ENCODE measurements at regions not wholly inside any gene's neighbourhood (a gene's known extent, or its start where the extent isn't known, plus 50 kb on each side); places are given as distances from the start of the nearest gene placed in this dataset.

GRCh38 chr20:51267679-51268078 lies 244.8 kb upstream of the KCNG1 start:
- no peak overlapping the region for H3K9ac ChIP-seq (ENCODE audit: low read length in 2 of 2)
- H3K27ac ChIP-seq (ENCODE audit: low read length): no peak overlapping the region
- H3K36me3 ChIP-seq (ENCODE audit: control insufficient read depth in 2 of 2, insufficient read depth in 2 of 2, low read length in 2 of 2): no peaks in the 10 kb centered on the region
- H3K9me3 ChIP-seq (ENCODE audit: control insufficient read depth in 2 of 2, low read length in 2 of 2): peaks cover 4 to 15% of the 10 kb centered on the region in 2 donors
- H3K27me3 ChIP-seq (ENCODE audit: control insufficient read depth in 1 of 2, insufficient read depth in 2 of 2, low read length in 2 of 2): no peaks in the 10 kb centered on the region
- no peak overlapping the region for H3K4me3 ChIP-seq (ENCODE audit: low read length in 2 of 2)
- H3K4me1 ChIP-seq (ENCODE audit: control insufficient read depth, insufficient read depth, low read length): peaks cover 5% of the 10 kb centered on the region

DNA sequence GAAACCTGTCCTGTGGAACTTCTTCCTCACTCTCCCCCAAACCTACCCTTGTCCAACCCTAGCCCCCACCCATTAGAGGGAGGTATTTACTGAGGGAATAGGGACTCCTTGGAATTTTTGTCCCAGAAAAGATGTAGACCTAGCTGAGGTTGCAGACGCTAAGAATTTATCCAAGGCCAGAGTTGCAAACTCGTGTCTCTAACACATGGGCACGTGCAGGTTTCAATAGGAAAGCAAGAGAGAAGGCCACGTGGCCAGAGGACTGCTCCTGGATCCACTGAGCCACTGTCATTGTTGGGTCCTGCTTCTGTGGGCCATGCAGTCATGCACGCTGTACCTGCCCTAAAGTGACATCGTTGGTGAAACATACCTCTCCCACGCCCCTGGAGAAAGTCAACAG lies 243.4 kb upstream of the KCNG1 start:
- Histone ChIP-seq H3K27ac (ENCODE audit: low read length) (no peak overlapping the region), H3K9me3 (ENCODE audit: control insufficient read depth in 2 of 2, low read length in 2 of 2) (peaks cover 0 to 15% of the 10 kb centered on the region in 2 donors), H3K9ac (ENCODE audit: low read length in 2 of 2) (no peak overlapping the region), H3K4me1 (ENCODE audit: control insufficient read depth, insufficient read depth, low read length) (no peaks in the 10 kb centered on the region), H3K27me3 (ENCODE audit: control insufficient read depth in 1 of 2, insufficient read depth in 2 of 2, low read length in 2 of 2) (no peaks in the 10 kb centered on the region), H3K4me3 (ENCODE audit: low read length in 2 of 2) (no peak overlapping the region), H3K36me3 (ENCODE audit: control insufficient read depth in 2 of 2, insufficient read depth in 2 of 2, low read length in 2 of 2) (no peaks in the 10 kb centered on the region)

DNA sequence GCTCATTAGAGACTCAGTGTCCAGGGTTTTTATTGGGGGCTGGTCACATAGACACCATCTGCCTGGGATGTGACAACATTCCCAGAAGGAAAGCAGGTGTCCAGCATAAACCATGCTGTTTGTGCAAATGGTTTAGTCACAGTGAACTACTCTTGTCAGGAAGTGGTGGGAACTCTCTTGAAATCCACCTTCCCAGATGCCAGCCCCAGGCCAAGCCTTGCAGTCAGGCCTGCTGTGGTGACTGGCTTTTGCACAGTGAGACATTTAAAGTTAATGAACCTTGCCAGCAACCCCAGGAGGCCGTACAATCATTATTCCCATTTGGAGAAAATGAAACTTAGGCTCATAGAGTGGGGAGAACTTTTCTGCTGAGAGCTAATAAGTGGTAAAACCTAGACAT lies 242.5 kb upstream of the KCNG1 start:
- Histone ChIP-seq H3K27me3 (ENCODE audit: control insufficient read depth in 1 of 2, insufficient read depth in 2 of 2, low read length in 2 of 2) (peaks cover 0 to 4% of the 10 kb centered on the region in 2 donors), H3K9me3 (ENCODE audit: control insufficient read depth in 2 of 2, low read length in 2 of 2) (peaks cover 0 to 10% of the 10 kb centered on the region in 2 donors), H3K9ac (ENCODE audit: low read length in 2 of 2) (no peak overlapping the region), H3K4me3 (ENCODE audit: low read length in 2 of 2) (no peak overlapping the region), H3K4me1 (ENCODE audit: control insufficient read depth, insufficient read depth, low read length) (no peaks in the 10 kb centered on the region), H3K36me3 (ENCODE audit: control insufficient read depth in 2 of 2, insufficient read depth in 2 of 2, low read length in 2 of 2) (no peaks in the 10 kb centered on the region), H3K27ac (ENCODE audit: low read length) (no peak overlapping the region)

DNA sequence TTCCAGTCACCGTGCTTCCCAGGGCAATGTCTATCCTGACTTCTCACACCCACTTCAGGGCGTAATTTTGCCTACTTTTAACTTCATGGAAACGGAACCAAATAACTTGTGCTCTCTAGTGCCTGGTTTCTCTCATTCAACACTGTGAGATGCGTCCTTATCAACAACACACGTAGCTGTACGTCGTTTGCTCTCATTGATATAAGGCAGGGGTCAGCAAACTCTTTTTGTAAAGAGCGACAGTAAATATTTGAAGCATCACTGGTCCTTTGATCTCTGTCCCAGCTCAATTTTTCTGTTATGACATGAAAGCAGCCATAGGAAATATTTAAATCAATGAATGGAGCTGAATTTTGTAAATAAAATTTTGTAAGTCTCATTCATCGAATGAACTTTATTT lies 239.3 kb upstream of the KCNG1 start:
- H3K36me3 ChIP-seq (ENCODE audit: control insufficient read depth in 2 of 2, insufficient read depth in 2 of 2, low read length in 2 of 2): no peaks in the 10 kb centered on the region
- H3K4me3 ChIP-seq (ENCODE audit: low read length in 2 of 2): no peak overlapping the region
- H3K27ac ChIP-seq (ENCODE audit: low read length): no peak overlapping the region
- H3K4me1 ChIP-seq (ENCODE audit: control insufficient read depth, insufficient read depth, low read length): no peaks in the 10 kb centered on the region
- no peak overlapping the region for H3K9ac ChIP-seq (ENCODE audit: low read length in 2 of 2)
- peaks cover 0 to 6% of the 10 kb centered on the region in 2 donors for H3K9me3 ChIP-seq (ENCODE audit: control insufficient read depth in 2 of 2, low read length in 2 of 2)
- peaks cover 0 to 8% of the 10 kb centered on the region in 2 donors for H3K27me3 ChIP-seq (ENCODE audit: control insufficient read depth in 1 of 2, insufficient read depth in 2 of 2, low read length in 2 of 2)

- no peaks in the 10 kb centered on the region for H3K36me3 ChIP-seq (ENCODE audit: control insufficient read depth in 2 of 2, insufficient read depth in 2 of 2, low read length in 2 of 2)
- no peaks in the 10 kb centered on the region for H3K4me1 ChIP-seq (ENCODE audit: control insufficient read depth, insufficient read depth, low read length)
- peaks cover 0 to 11% of the 10 kb centered on the region in 2 donors for H3K27me3 ChIP-seq (ENCODE audit: control insufficient read depth in 1 of 2, insufficient read depth in 2 of 2, low read length in 2 of 2)
- H3K4me3 ChIP-seq (ENCODE audit: low read length in 2 of 2): no peak overlapping the region
- H3K27ac ChIP-seq (ENCODE audit: low read length): no peak overlapping the region
- no peaks in the 10 kb centered on the region for H3K9me3 ChIP-seq (ENCODE audit: control insufficient read depth in 2 of 2, low read length in 2 of 2)
- H3K9ac ChIP-seq (ENCODE audit: low read length in 2 of 2): no peak overlapping the region
Measured at GRCh38 chr20:51259455-51259854, 236.5 kb upstream of the KCNG1 start.

DNA sequence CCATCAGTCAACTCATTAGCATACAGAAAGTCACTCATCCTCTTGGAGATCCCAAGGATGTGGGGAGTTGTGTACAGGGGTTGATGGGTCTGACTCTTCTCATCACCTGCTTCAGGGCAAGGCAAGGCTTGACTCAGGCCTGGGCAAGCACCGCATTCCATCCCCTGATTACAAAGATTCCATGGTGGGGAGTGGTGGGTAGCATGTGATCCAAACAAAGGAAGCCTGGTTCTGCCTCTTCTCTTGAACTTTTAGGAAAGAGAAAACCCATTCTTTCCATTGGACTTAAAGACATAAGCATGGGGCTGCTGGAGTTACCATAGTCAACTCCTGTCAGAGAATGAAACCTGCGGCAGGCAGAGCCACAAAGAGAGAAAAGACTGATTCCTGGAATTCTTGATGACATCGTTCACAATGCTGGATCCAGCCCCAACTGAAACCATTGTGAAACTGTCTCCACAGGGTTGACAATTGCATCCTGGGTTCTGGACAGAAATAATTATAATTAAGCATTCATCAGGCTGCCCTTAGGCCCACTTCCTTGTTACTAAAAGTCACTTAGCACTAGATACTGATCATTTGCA lies 235.8 kb upstream of the KCNG1 start:
- Histone ChIP-seq H3K27me3 (ENCODE audit: control insufficient read depth in 1 of 2, insufficient read depth in 2 of 2, low read length in 2 of 2) (peaks cover 0 to 11% of the 10 kb centered on the region in 2 donors), H3K9ac (ENCODE audit: low read length in 2 of 2) (no peak overlapping the region), H3K4me3 (ENCODE audit: low read length in 2 of 2) (no peak overlapping the region), H3K36me3 (ENCODE audit: control insufficient read depth in 2 of 2, insufficient read depth in 2 of 2, low read length in 2 of 2) (no peaks in the 10 kb centered on the region), H3K27ac (ENCODE audit: low read length) (no peak overlapping the region), H3K4me1 (ENCODE audit: control insufficient read depth, insufficient read depth, low read length) (no peaks in the 10 kb centered on the region), H3K9me3 (ENCODE audit: control insufficient read depth in 2 of 2, low read length in 2 of 2) (no peaks in the 10 kb centered on the region)

GRCh38 chr20:51255417-51255816 lies 232.5 kb upstream of the KCNG1 start:
- Histone ChIP-seq H3K4me3 (ENCODE audit: low read length in 2 of 2) (no peak overlapping the region), H3K4me1 (ENCODE audit: control insufficient read depth, insufficient read depth, low read length) (no peaks in the 10 kb centered on the region), H3K36me3 (ENCODE audit: control insufficient read depth in 2 of 2, insufficient read depth in 2 of 2, low read length in 2 of 2) (no peaks in the 10 kb centered on the region), H3K27me3 (ENCODE audit: control insufficient read depth in 1 of 2, insufficient read depth in 2 of 2, low read length in 2 of 2) (peaks cover 0 to 7% of the 10 kb centered on the region in 2 donors), H3K9me3 (ENCODE audit: control insufficient read depth in 2 of 2, low read length in 2 of 2) (no peaks in the 10 kb centered on the region), H3K27ac (ENCODE audit: low read length) (no peak overlapping the region), H3K9ac (ENCODE audit: low read length in 2 of 2) (no peak overlapping the region)

GRCh38 chr20:51253280-51253679 lies 230.4 kb upstream of the KCNG1 start:
- H3K4me3 ChIP-seq (ENCODE audit: low read length in 2 of 2): no peak overlapping the region
- H3K9me3 ChIP-seq (ENCODE audit: control insufficient read depth in 2 of 2, low read length in 2 of 2): no peaks in the 10 kb centered on the region
- H3K4me1 ChIP-seq (ENCODE audit: control insufficient read depth, insufficient read depth, low read length): no peaks in the 10 kb centered on the region
- no peak overlapping the region for H3K9ac ChIP-seq (ENCODE audit: low read length in 2 of 2)
- H3K27ac ChIP-seq (ENCODE audit: low read length): no peak overlapping the region
- H3K36me3 ChIP-seq (ENCODE audit: control insufficient read depth in 2 of 2, insufficient read depth in 2 of 2, low read length in 2 of 2): no peaks in the 10 kb centered on the region
- H3K27me3 ChIP-seq (ENCODE audit: control insufficient read depth in 1 of 2, insufficient read depth in 2 of 2, low read length in 2 of 2): peaks cover 0 to 2% of the 10 kb centered on the region in 2 donors

- Histone ChIP-seq H3K36me3 (ENCODE audit: control insufficient read depth in 2 of 2, insufficient read depth in 2 of 2, low read length in 2 of 2) (no peaks in the 10 kb centered on the region), H3K9ac (ENCODE audit: low read length in 2 of 2) (no peak overlapping the region), H3K4me1 (ENCODE audit: control insufficient read depth, insufficient read depth, low read length) (no peaks in the 10 kb centered on the region), H3K27me3 (ENCODE audit: control insufficient read depth in 1 of 2, insufficient read depth in 2 of 2, low read length in 2 of 2) (no peaks in the 10 kb centered on the region), H3K27ac (ENCODE audit: low read length) (no peak overlapping the region), H3K4me3 (ENCODE audit: low read length in 2 of 2) (no peak overlapping the region), H3K9me3 (ENCODE audit: control insufficient read depth in 2 of 2, low read length in 2 of 2) (no peaks in the 10 kb centered on the region)
Measured at GRCh38 chr20:51249781-51250180, 226.9 kb upstream of the KCNG1 start.

GRCh38 chr20:51249215-51249614 lies 226.3 kb upstream of the KCNG1 start:
- Histone ChIP-seq H3K27me3 (ENCODE audit: control insufficient read depth in 1 of 2, insufficient read depth in 2 of 2, low read length in 2 of 2) (no peaks in the 10 kb centered on the region), H3K9me3 (ENCODE audit: control insufficient read depth in 2 of 2, low read length in 2 of 2) (no peaks in the 10 kb centered on the region), H3K27ac (ENCODE audit: low read length) (no peak overlapping the region), H3K9ac (ENCODE audit: low read length in 2 of 2) (no peak overlapping the region), H3K36me3 (ENCODE audit: control insufficient read depth in 2 of 2, insufficient read depth in 2 of 2, low read length in 2 of 2) (no peaks in the 10 kb centered on the region), H3K4me3 (ENCODE audit: low read length in 2 of 2) (no peak overlapping the region), H3K4me1 (ENCODE audit: control insufficient read depth, insufficient read depth, low read length) (no peaks in the 10 kb centered on the region)

DNA sequence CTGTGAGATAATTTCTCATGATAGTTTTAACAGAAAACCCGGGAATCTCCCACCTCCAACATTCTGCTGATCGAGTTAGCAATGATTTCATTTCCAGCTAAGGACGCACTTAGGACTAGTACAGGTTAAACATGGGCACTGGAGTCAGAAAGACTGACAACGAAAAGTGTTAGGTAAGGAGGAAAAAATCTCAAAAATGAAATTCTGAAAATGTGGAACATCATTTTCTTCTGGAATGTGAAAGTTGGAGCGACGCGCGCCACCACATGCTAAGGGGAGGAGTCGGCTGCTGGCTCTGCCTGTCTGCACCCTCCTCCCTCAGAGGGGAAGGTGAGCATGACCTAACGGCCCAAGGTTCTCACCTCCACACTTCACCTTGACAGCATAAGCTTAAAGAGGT lies 221.6 kb upstream of the KCNG1 start:
- Histone ChIP-seq H3K9ac (ENCODE audit: low read length in 2 of 2) (no peak overlapping the region), H3K4me1 (ENCODE audit: control insufficient read depth, insufficient read depth, low read length) (no peaks in the 10 kb centered on the region), H3K27me3 (ENCODE audit: control insufficient read depth in 1 of 2, insufficient read depth in 2 of 2, low read length in 2 of 2) (no peaks in the 10 kb centered on the region)

More for the DNA sequence above, 221.6 kb upstream of the KCNG1 start:
- Histone ChIP-seq H3K9me3 (ENCODE audit: control insufficient read depth in 2 of 2, low read length in 2 of 2) (peaks cover 4 to 12% of the 10 kb centered on the region in 2 donors), H3K27ac (ENCODE audit: low read length) (no peak overlapping the region), H3K4me3 (ENCODE audit: low read length in 2 of 2) (no peak overlapping the region), H3K36me3 (ENCODE audit: control insufficient read depth in 2 of 2, insufficient read depth in 2 of 2, low read length in 2 of 2) (no peaks in the 10 kb centered on the region)

All from stomach smooth muscle (tissue), 2 donors.